ENCODE measurements at regions not wholly inside any gene's neighbourhood (a gene's known extent, or its start where the extent isn't known, plus 50 kb on each side); places are given as distances from the start of the nearest gene placed in this dataset.
"Not testable (repeated sequence)": the region's sequence is repeated elsewhere in the genome, so short reads cannot be mapped to it uniquely, and the experiment has no call there.

GRCh38 chr6:23841116-23841515 is 284.9 kb upstream of the NRSN1 start:
- TF ChIP-seq, protein P1, sequence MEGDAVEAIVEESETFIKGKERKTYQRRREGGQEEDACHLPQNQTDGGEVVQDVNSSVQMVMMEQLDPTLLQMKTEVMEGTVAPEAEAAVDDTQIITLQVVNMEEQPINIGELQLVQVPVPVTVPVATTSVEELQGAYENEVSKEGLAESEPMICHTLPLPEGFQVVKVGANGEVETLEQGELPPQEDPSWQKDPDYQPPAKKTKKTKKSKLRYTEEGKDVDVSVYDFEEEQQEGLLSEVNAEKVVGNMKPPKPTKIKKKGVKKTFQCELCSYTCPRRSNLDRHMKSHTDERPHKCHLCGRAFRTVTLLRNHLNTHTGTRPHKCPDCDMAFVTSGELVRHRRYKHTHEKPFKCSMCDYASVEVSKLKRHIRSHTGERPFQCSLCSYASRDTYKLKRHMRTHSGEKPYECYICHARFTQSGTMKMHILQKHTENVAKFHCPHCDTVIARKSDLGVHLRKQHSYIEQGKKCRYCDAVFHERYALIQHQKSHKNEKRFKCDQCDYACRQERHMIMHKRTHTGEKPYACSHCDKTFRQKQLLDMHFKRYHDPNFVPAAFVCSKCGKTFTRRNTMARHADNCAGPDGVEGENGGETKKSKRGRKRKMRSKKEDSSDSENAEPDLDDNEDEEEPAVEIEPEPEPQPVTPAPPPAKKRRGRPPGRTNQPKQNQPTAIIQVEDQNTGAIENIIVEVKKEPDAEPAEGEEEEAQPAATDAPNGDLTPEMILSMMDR (IDR thresholded peaks at IDR 0.05; ENCODE audit: low read length, missing control alignments), result no peak
- no peak for DNase-seq (ENCODE audit: low read depth)
- H3K4me3 ChIP-seq (replicated peaks; ENCODE audit: low read depth, low read length), result no peak overlapping the region

DNA sequence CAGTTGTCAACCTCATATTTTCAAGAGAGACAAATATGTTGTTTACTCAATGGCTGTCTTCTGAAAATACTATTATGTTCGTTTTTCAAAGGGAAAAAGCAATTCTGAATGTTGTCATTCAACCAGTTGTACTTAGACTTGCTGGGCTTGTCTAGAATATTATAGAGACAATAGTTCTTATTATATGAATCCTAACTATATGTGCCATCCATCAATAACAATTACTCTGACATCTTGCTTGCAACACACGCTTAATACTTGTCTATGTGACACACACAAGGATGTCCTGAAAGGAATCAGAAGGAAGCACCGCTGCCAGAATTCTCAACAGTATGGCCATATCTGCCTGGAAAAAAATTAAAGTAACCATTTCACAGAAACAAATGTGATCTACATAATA is 283.3 kb upstream of the NRSN1 start:
- no peak for DNase-seq (ENCODE audit: low read depth)
- TF ChIP-seq, protein P1 (IDR thresholded peaks at IDR 0.05; ENCODE audit: low read length, missing control alignments), result no peak
- H3K4me3 ChIP-seq (replicated peaks; ENCODE audit: low read depth, low read length), result no peak overlapping the region

- H3K4me3 ChIP-seq (replicated peaks; ENCODE audit: low read depth, low read length), result no peak overlapping the region
- DNase-seq (ENCODE audit: low read depth), result no peak
- TF ChIP-seq, protein P1 (IDR thresholded peaks at IDR 0.05; ENCODE audit: low read length, missing control alignments), result no peak
These were observed 274.5 kb upstream of the NRSN1 start for GRCh38 chr6:23851522-23851921.

DNA sequence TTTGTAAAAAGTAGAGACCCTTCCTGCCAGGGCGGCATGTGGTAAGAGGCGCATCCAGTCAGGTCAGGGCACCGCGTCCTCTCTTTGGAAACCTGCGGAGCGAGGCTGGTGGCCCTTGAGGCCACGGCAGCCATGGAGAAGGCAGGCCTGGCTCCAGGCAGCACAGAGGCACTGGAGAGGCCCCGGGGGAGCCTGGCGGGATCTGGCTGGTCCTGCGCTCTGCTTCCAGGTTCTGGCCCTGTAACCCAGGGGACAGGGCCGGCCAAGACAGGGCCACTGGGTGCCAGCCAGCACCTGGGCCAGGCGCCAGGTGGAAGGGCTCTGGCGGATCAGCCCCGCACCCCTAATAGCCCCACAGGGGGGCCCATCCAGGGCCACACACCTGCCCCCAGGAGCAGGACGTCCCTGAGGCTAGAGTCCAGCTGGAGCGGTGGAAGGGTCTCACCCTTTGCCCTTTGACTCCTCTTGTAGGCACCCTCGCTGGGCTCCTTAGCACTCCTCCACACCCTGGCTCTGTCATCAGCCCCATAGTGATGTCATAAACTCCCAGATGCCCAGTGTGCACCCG is 272.4 kb upstream of the NRSN1 start:
- not testable (repeated sequence) for H3K4me3 ChIP-seq (replicated peaks; ENCODE audit: low read depth, low read length); DNase-seq (ENCODE audit: low read depth)

- DNase-seq (ENCODE audit: low read depth); H3K4me3 ChIP-seq (replicated peaks; ENCODE audit: low read depth, low read length): not testable (repeated sequence)
These were observed 271.9 kb upstream of the NRSN1 start for GRCh38 chr6:23854154-23854553.

DNA sequence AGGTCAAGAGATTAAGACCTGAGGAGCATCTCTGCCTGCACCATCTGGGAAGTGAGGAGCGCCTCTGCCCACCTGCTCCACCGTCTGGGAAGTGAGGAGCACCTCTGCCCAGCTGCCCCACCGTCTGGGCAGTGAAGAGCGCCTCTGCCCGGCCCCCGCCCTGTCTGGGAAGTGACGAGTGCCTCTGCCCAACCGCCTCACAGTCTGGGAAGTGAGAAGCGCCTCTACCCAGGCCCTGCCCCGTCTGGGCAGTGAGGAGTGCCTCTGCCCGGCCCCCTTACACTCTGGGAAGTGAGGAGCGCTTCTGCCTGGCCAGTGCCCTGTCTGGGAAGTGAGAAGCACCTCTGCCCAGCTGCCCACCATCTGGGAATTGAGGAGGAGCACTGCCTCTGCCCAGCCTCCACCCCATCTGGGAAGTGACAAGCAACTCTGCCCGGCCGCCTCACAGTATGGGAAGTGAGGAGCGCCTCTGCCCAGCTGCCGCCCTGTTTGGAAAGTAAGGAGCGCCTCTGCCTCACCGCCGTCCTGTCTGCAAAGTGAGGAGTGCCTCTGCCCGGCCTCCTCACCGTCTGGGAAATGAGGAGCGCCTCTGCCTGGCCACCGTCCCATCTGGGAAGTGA is 270.4 kb upstream of the NRSN1 start:
- TF ChIP-seq, protein P1 (IDR thresholded peaks at IDR 0.05; ENCODE audit: low read length, missing control alignments), result no peak
- no peak overlapping the region for H3K4me3 ChIP-seq (replicated peaks; ENCODE audit: low read depth, low read length)
- DNase-seq (ENCODE audit: low read depth), result no peak

- no peak for DNase-seq (ENCODE audit: low read depth)
- TF ChIP-seq, protein P1 (IDR thresholded peaks at IDR 0.05; ENCODE audit: low read length, missing control alignments), result no peak
- H3K4me3 ChIP-seq (replicated peaks; ENCODE audit: low read depth, low read length), result no peak overlapping the region
These were observed 255.5 kb upstream of the NRSN1 start for GRCh38 chr6:23870496-23870895.

DNA sequence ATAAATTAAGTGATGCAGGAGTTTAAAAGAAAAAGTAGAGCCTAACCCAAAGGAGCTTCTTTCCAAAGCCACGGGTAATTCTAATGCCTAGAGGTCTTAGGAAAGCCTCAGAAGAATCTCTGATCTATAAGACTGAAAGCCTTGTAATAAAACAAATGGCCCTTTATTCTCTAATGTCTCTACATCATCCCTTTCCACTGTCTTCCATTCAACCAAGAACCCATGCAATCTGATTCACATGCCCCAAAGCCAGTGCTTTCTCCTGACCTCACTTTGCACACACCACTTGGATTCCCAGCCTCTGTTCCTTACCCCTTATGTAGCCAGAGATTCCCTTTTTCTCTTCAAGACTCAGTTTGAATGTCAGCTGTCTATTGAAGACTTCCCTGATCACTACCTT is 252.9 kb upstream of the NRSN1 start:
- TF ChIP-seq, protein P1 (IDR thresholded peaks at IDR 0.05; ENCODE audit: low read length, missing control alignments), result no peak
- no peak overlapping the region for H3K4me3 ChIP-seq (replicated peaks; ENCODE audit: low read depth, low read length)
- no peak for DNase-seq (ENCODE audit: low read depth)

All from fibroblast of pulmonary artery (primary cell).